WERI-Rb-1 (cell line): ENCODE measurements at regions not wholly inside any gene's neighbourhood (a gene's known extent, or its start where the extent isn't known, plus 50 kb on each side); places are given as distances from the start of the nearest gene placed in this dataset.

Experiments used
- DNase-seq: peaks from one replicate; pipeline ENCODE4 v3.0.0-alpha.2; 2020
- H3K27ac ChIP-seq: fragments of 250-450 bp; sonication (Bioruptor Pico); 2 replicates; pipeline ENCODE4 v1.5.1; 2020; ENCODE audit warnings: mild to moderate bottlenecking, moderate library complexity
- H3K27me3 ChIP-seq: fragments of 250-450 bp; sonication (Bioruptor Pico); 2 replicates; pipeline ENCODE4 v1.5.1; 2021; ENCODE audit warnings: mild to moderate bottlenecking, low read depth, moderate library complexity; ENCODE audit not compliant: insufficient read depth, severe bottlenecking
- H3K36me3 ChIP-seq: fragments of 250-450 bp; sonication (Bioruptor Pico); 2 replicates; pipeline ENCODE4 v1.5.1; 2020; ENCODE audit warnings: mild to moderate bottlenecking, moderate library complexity
- H3K4me3 ChIP-seq: 2 replicates; pipeline ENCODE4 v1.5.1; 2011; ENCODE audit warnings: low read depth, mild to moderate bottlenecking, control low read depth, low read length
- H3K9me3 ChIP-seq: fragments of 250-450 bp; sonication (Bioruptor Pico); 2 replicates; pipeline ENCODE4 v1.5.1; 2021; ENCODE audit warnings: mild to moderate bottlenecking, moderate library complexity; ENCODE audit not compliant: severe bottlenecking
- CTCF ChIP-seq: IDR thresholded peaks from 2 replicates; pipeline ENCODE4 v1.5.1; 2011; ENCODE audit warnings: low read depth, mild to moderate bottlenecking, control low read depth, inconsistent platforms, low read length

DNA sequence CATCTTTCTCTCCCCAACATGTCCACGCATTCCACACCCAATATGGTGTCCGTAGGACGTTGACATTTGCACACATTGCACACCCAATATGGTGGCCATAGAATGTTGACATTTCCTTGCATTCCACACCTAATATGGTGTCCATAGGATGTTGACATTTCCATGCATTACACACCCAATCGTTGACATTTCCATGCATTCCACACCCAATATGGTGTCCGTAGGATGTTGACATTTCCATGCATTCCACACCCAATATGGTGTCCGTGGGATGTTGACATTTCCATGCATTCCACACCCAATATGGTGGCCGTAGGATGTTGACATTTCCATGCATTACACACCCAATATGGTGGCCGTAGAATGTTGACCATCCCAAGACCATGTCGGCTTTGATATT is 88.4 kb upstream of the SHOX start:
- peaks cover 82% of the 10 kb centered on the region for H3K27me3 ChIP-seq
- no peak for TF ChIP-seq CTCF
- no peak overlapping the region for H3K4me3 ChIP-seq
- no peaks in the 10 kb centered on the region for H3K36me3 ChIP-seq
- H3K27ac ChIP-seq, result no peak overlapping the region
- DNase-seq, result no peak
- peaks cover 3% of the 10 kb centered on the region for H3K9me3 ChIP-seq

- no peak for TF ChIP-seq CTCF
- peaks cover 65% of the 10 kb centered on the region for H3K27me3 ChIP-seq
Measured at GRCh38 chrX:545452-545885, 85.1 kb upstream of the SHOX start.

DNA sequence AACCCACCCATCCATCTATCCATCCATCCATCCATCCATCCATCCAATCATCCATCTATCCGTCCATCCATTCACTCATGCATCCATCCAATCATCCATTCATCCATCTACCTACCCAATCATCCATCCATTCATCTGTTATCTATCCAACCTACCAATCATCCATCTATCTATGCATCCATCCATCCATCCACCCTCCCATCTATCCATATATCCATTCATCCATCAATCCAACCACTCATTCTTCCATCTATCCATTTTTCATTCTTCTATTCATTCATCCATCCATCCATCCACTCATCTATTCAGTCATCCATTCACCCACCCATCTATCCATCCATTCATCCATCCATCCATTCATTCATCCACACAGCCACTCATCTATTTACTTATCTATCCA is 80.1 kb upstream of the SHOX start:
- Histone ChIP-seq H3K36me3 (no peaks in the 10 kb centered on the region), H3K4me3 (no peak overlapping the region), H3K27ac (no peak overlapping the region), H3K9me3 (no peaks in the 10 kb centered on the region), H3K27me3 (peaks cover 58% of the 10 kb centered on the region)
- TF ChIP-seq CTCF, result no peak
- no peak for DNase-seq

More at GRCh38 chrX:545452-545885, 85.1 kb upstream of the SHOX start:
- Histone ChIP-seq H3K4me3 (no peak overlapping the region), H3K9me3 (peaks cover 3% of the 10 kb centered on the region), H3K27ac (no peak overlapping the region), H3K36me3 (no peaks in the 10 kb centered on the region)
- no peak for DNase-seq

DNA sequence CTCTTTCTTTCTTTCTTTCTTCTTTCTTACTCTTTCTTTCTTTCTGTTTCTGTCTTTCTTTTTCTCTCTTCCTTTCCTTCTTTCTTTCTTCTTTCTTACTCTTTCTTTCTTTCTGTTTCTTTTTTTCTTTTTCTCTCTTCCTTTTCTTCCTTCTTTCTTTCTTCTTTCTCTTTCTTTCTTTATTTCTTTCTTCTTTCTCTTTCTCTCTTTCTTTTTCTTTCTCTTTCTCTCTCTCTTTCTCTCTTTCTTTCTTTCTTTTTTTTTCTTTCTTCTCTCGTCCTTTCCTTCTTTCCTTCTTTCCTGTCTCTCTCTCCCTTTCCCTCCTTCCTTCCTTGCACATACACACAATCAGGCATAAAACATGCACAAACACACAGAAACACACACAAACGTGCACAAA is 79.3 kb upstream of the SHOX start:
- no peak for DNase-seq
- no peaks in the 10 kb centered on the region for H3K36me3 ChIP-seq
- TF ChIP-seq CTCF, result no peak
- no peak overlapping the region for H3K4me3 ChIP-seq
- no peaks in the 10 kb centered on the region for H3K9me3 ChIP-seq
- H3K27me3 ChIP-seq, result peaks cover 55% of the 10 kb centered on the region
- H3K27ac ChIP-seq, result no peak overlapping the region

GRCh38 chrX:552496-552895 is 78.1 kb upstream of the SHOX start:
- H3K4me3 ChIP-seq, result no peak overlapping the region
- TF ChIP-seq CTCF, result no peak
- no peak overlapping the region for H3K27ac ChIP-seq
- no peaks in the 10 kb centered on the region for H3K9me3 ChIP-seq
- H3K27me3 ChIP-seq, result peaks cover 51% of the 10 kb centered on the region
- no peak for DNase-seq
- H3K36me3 ChIP-seq, result no peaks in the 10 kb centered on the region

DNA sequence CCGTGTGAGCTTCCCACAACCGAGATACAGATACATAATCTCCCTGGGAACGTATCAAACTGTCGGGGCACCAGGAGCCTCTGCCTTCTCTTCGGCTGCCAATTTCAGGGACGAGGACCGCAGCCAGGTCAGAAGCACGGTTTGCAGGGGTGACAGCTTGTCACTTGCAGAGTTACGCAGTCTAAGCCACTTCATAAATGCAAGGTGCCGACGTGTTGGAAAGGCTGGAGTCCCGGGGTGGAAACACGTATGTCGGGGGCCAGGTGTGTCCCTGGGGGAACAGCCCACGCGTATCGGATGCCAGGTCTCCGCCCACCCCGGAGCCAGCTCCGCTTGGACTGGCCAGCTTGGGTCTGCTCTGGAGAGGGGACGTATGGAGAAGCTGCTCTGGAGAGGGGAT is 76.3 kb upstream of the SHOX start:
- Histone ChIP-seq H3K27ac (no peak overlapping the region), H3K36me3 (no peaks in the 10 kb centered on the region), H3K4me3 (no peak overlapping the region), H3K27me3 (peaks cover 54% of the 10 kb centered on the region), H3K9me3 (no peaks in the 10 kb centered on the region)
- no peak for DNase-seq
- no peak for TF ChIP-seq CTCF
